A673 (cell line): ENCODE measurements at regions not wholly inside any gene's neighbourhood (a gene's known extent, or its start where the extent isn't known, plus 50 kb on each side); places are given as distances from the start of the nearest gene placed in this dataset.

Experiments
- CTCF ChIP-seq: fragments of 300-800, 200-600 bp; sonication (generic); conservative IDR thresholded peaks from 2 replicates; pipeline ENCODE4 v1.5.1; 2017; ENCODE audit warnings: low read depth, mild to moderate bottlenecking, antibody characterized with exemption, low read length, moderate library complexity, mixed read lengths
- EZH2 ChIP-seq: fragments of 200-600 bp; sonication (generic); IDR thresholded peaks from 2 replicates; pipeline ENCODE4 v1.6.1; 2017; ENCODE audit warnings: borderline replicate concordance, low read depth, mild to moderate bottlenecking, mixed read lengths, antibody characterized with exemption, low read length; ENCODE audit not compliant: poor library complexity, severe bottlenecking

GRCh38 chr1:212177542-212177941 is 107.7 kb upstream of the PPP2R5A start:
- TF ChIP-seq CTCF (no peak), EZH2 (no peak)
